ENCODE measurements at regions not wholly inside any gene's neighbourhood (a gene's known extent, or its start where the extent isn't known, plus 50 kb on each side); places are given as distances from the start of the nearest gene placed in this dataset.

GRCh38 chr5:125262782-125263181, 516.3 kb upstream of the ZNF608 start:
- CTCF ChIA-PET: no interaction called here
- DNase-seq (ENCODE audit: extremely low spot score): no peak
- no peak for TF ChIP-seq CTCF (IDR thresholded peaks at IDR 0.05; ENCODE audit: control extremely low read depth, extremely low read depth, low read depth, missing control alignments)
- POLR2A ChIA-PET: no interaction called here

GRCh38 chr5:125263356-125263755, 516.9 kb upstream of the ZNF608 start:
- no peak for DNase-seq (ENCODE audit: extremely low spot score)
- TF ChIP-seq CTCF (IDR thresholded peaks at IDR 0.05; ENCODE audit: control extremely low read depth, extremely low read depth, low read depth, missing control alignments): no peak
- ChIA-PET POLR2A (no interaction called here), CTCF (no interaction called here)

- no peak for DNase-seq (ENCODE audit: extremely low spot score)
- TF ChIP-seq CTCF (IDR thresholded peaks at IDR 0.05; ENCODE audit: control extremely low read depth, extremely low read depth, low read depth, missing control alignments): no peak
- POLR2A ChIA-PET: no interaction called here
- CTCF ChIA-PET: no interaction called here
Observed at GRCh38 chr5:125266106-125266505, 519.7 kb upstream of the ZNF608 start.

GRCh38 chr5:125267636-125268248, 521.3 kb upstream of the ZNF608 start:
- POLR2A ChIA-PET: no interaction called here
- DNase-seq (ENCODE audit: extremely low spot score): no peak
- CTCF ChIA-PET: interaction anchor here (0.9 kb wide), 1 partner anchor 9 kb away, joined by 3 read pairs; no protein-coding TSS in a partner anchor

GRCh38 chr5:125269926-125270325, 523.5 kb upstream of the ZNF608 start:
- POLR2A ChIA-PET: no interaction called here
- TF ChIP-seq CTCF (IDR thresholded peaks at IDR 0.05; ENCODE audit: control extremely low read depth, extremely low read depth, low read depth, missing control alignments): no peak
- no peak for DNase-seq (ENCODE audit: extremely low spot score)
- CTCF ChIA-PET: no interaction called here

More at GRCh38 chr5:125267636-125268248, 521.3 kb upstream of the ZNF608 start:
- no peak for TF ChIP-seq CTCF (IDR thresholded peaks at IDR 0.05; ENCODE audit: control extremely low read depth, extremely low read depth, low read depth, missing control alignments)

- TF ChIP-seq CTCF (IDR thresholded peaks at IDR 0.05; ENCODE audit: control extremely low read depth, extremely low read depth, low read depth, missing control alignments): no peak
- POLR2A ChIA-PET: no interaction called here
- CTCF ChIA-PET: no interaction called here
- DNase-seq (ENCODE audit: extremely low spot score): no peak
Observed at GRCh38 chr5:125272357-125272756, 525.9 kb upstream of the ZNF608 start.

GRCh38 chr5:125274211-125274610, 527.8 kb upstream of the ZNF608 start:
- DNase-seq (ENCODE audit: extremely low spot score): no peak
- POLR2A ChIA-PET: no interaction called here
- CTCF ChIA-PET: no interaction called here
- no peak for TF ChIP-seq CTCF (IDR thresholded peaks at IDR 0.05; ENCODE audit: control extremely low read depth, extremely low read depth, low read depth, missing control alignments)

All from GM10248 (cell line).